Vagina (tissue), 2 donors: ENCODE measurements at regions not wholly inside any gene's neighbourhood (a gene's known extent, or its start where the extent isn't known, plus 50 kb on each side); places are given as distances from the start of the nearest gene placed in this dataset.
A peak's percentile ranks its signal among the peaks of the same experiment; 100 is the strongest.

Source experiments
- DNase-seq, 2 donors: peaks; one replicate each; pipeline ENCODE4 v3.0.0-alpha.2; 2017; ENCODE audit errors: extremely low spot score in 2 of 2
- H3K27ac ChIP-seq: fragments of 200-600 bp; sonication (generic); one replicate; pipeline ENCODE4 v1.5.1; 2019
- H3K27me3 ChIP-seq: fragments of 200-600 bp; sonication (generic); one replicate; pipeline ENCODE4 v1.5.1; 2019
- H3K36me3 ChIP-seq, 2 donors: fragments of 200-600 bp; sonication (generic); one replicate each; pipeline ENCODE4 v1.5.1; 2017 to 2019
- H3K4me1 ChIP-seq: fragments of 200-600 bp; sonication (generic); one replicate; pipeline ENCODE4 v1.5.1; 2019
- H3K4me3 ChIP-seq, 2 donors: fragments of 200-600 bp; sonication (generic); 1 replicate in 1 of 2; 2 replicates in 1 of 2; pipeline ENCODE4 v1.5.1; 2016 to 2019
- H3K9me3 ChIP-seq: fragments of 200-600 bp; sonication (generic); one replicate; pipeline ENCODE4 v1.5.1; 2019
- POLR2A ChIP-seq, 2 donors: fragments of 450-650 bp; IDR thresholded peaks; one replicate each; pipeline ENCODE4 v1.6.1; 2017; ENCODE audit warnings: antibody characterized with exemption in 2 of 2, mild to moderate bottlenecking in 2 of 2, moderate library complexity in 2 of 2
- POLR2AphosphoS5 ChIP-seq, 2 donors: sonication (generic); formaldehyde crosslinking; IDR thresholded peaks; one replicate each; pipeline ENCODE4 v1.9.0; 2017; ENCODE audit warnings: antibody characterized with exemption in 2 of 2, mild to moderate bottlenecking in 2 of 2, low read depth in 1 of 2; ENCODE audit not compliant: insufficient read depth in 1 of 2
- intact Hi-C: fragments of 100-400 bp; cut with DNase I; formaldehyde crosslinking; loops from one replicate; pipeline ENCODE4 v1.15.1; 2023
- TF ChIP-seq, protein P1 (sequence below), 3 experiments: fragments of 450-650 bp in 2 of 3; fragments of 200-600 bp in 1 of 3; sonication (generic) in 1 of 3; IDR thresholded peaks; one replicate each; pipeline ENCODE4 v1.5.1; 2017 to 2019; ENCODE audit warnings: antibody characterized with exemption in 3 of 3, mild to moderate bottlenecking in 2 of 3, moderate library complexity in 2 of 3

DNA sequence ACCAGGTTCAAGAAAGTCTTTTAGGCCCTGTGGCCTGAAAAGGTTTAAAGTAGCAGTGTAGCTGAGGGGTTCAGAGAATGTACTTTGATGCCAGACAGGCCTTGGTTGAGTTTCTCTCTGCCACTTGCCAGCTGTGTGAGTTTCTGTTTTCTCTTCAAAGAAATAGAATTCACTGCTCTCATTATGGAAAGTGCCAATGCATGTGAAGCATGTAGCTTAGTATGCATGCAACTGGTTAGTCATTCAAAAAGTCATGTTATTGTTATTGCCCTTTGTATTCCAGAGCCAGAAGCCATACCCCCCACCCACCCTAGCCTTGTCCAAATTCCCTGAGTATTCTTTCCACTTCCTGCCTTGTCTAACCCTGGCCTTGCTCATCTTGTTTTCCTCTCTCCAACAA lies 101.7 kb downstream of the ADRB2 start:
- no peak for TF ChIP-seq POLR2A (IDR thresholded peaks at IDR 0.05)
- TF ChIP-seq, protein P1, sequence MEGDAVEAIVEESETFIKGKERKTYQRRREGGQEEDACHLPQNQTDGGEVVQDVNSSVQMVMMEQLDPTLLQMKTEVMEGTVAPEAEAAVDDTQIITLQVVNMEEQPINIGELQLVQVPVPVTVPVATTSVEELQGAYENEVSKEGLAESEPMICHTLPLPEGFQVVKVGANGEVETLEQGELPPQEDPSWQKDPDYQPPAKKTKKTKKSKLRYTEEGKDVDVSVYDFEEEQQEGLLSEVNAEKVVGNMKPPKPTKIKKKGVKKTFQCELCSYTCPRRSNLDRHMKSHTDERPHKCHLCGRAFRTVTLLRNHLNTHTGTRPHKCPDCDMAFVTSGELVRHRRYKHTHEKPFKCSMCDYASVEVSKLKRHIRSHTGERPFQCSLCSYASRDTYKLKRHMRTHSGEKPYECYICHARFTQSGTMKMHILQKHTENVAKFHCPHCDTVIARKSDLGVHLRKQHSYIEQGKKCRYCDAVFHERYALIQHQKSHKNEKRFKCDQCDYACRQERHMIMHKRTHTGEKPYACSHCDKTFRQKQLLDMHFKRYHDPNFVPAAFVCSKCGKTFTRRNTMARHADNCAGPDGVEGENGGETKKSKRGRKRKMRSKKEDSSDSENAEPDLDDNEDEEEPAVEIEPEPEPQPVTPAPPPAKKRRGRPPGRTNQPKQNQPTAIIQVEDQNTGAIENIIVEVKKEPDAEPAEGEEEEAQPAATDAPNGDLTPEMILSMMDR (IDR thresholded peaks at IDR 0.05), result no peak
- TF ChIP-seq POLR2AphosphoS5 (IDR thresholded peaks at IDR 0.05; ENCODE audit: insufficient read depth in 1 of 2, low read depth in 1 of 2), result no peak
- Histone ChIP-seq H3K36me3 (no peaks in the 10 kb centered on the region), H3K27me3 (no peaks in the 10 kb centered on the region), H3K27ac (no peak overlapping the region), H3K9me3 (no peaks in the 10 kb centered on the region), H3K4me3 (no peak overlapping the region), H3K4me1 (no peaks in the 10 kb centered on the region)
- no peak for DNase-seq
- intact Hi-C loops, result no loop called here

DNA sequence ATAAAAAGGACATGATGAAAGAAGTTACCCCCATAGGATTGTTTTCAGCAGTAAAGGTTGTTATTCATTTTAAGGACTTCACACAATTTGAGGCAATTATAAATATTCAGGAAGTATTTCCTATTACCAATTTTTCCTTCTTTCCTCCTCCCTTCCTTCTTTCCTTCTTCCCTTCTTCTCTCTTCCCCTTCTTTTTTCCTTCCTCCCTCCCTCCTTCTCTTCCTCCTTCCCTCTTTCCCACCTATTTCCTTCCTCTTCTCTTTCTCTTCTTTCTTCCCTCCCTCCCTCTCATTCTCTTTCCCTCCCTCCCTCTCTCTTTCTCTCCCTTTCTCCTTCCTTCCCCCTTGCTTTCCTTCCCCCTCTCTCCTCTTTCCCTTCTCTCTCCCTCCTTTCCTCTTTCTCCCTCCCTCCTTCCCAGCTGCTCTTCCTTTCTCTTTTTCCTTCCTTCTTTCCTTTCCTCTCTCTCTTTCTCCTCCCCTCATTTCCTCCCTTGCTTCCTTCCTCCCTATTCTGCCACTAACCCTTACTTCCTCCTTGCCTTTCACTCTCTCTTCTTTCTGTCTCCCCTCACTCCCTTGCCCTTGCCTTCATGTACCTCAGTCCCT lies 105.1 kb downstream of the ADRB2 start:
- intact Hi-C loops, result no loop called here
- Histone ChIP-seq H3K27ac (no peak overlapping the region), H3K27me3 (no peaks in the 10 kb centered on the region), H3K36me3 (no peaks in the 10 kb centered on the region), H3K4me1 (no peaks in the 10 kb centered on the region), H3K9me3 (no peaks in the 10 kb centered on the region), H3K4me3 (no peak overlapping the region)
- no peak for DNase-seq
- TF ChIP-seq POLR2AphosphoS5 (IDR thresholded peaks at IDR 0.05; ENCODE audit: insufficient read depth in 1 of 2, low read depth in 1 of 2) (no peak), POLR2A (IDR thresholded peaks at IDR 0.05) (no peak)

DNA sequence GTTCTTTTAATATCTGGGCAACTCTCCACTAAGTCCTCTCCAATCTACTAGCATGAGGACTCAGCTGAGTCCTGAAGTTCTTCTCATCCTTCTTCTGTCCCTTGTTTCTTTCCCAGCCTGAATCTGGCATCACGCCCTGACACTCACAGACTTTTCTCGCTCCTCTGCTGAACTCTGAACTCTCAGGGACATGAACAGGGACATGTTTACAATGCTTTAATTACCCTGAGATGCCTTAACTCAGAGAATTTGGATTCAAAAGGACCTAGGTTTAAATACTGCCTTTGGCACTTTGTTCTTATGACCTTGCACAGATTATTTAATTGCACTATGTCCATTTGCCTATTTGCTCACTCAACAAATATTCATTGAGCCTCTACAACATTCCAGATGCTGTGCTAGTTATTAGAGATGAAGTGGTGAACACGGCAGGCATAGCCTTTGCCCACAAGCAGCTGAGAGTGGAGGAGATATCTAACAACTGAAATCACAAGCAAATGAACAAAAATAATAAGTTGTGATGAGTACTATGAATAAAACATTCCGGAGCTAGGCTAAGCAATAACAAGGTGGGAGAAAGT lies 106.0 kb downstream of the ADRB2 start:
- Histone ChIP-seq H3K27me3 (no peaks in the 10 kb centered on the region), H3K36me3 (no peaks in the 10 kb centered on the region), H3K4me1 (no peaks in the 10 kb centered on the region), H3K4me3 (no peak overlapping the region), H3K27ac (no peak overlapping the region), H3K9me3 (no peaks in the 10 kb centered on the region)
- TF ChIP-seq, protein P1 (IDR thresholded peaks at IDR 0.05), result no peak
- no peak for TF ChIP-seq POLR2AphosphoS5 (IDR thresholded peaks at IDR 0.05; ENCODE audit: insufficient read depth in 1 of 2, low read depth in 1 of 2)
- no peak for TF ChIP-seq POLR2A (IDR thresholded peaks at IDR 0.05)
- intact Hi-C loops, result no loop called here
- DNase-seq, result no peak

DNA sequence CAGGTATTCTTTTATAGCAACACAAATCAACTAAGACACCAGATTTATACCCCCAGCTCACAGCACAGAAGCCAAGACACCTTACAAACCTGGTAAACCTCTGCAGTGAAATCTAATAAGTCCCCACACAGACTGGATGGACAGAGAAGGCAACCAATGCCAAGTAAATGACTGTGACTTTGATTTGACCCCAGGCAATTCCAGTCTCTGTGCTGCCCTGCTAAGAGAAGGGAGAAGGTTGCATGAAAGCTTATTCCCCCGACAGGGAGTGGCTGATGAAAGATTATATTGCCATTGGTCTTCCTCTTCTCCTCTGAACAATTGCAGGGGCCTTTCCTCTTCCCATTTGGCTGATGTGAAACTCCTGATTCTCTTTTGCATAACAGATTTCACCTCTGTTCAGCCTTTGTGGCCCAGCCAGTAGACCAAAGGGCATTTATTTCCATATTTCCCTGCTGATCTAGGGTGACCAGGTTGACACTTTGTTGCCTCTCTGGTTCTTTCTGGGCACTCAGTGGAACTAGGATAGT lies 107.6 kb downstream of the ADRB2 start:
- Histone ChIP-seq H3K36me3 (no peaks in the 10 kb centered on the region), H3K27me3 (no peaks in the 10 kb centered on the region), H3K4me3 (no peak overlapping the region), H3K4me1 (no peaks in the 10 kb centered on the region), H3K9me3 (no peaks in the 10 kb centered on the region), H3K27ac (no peak overlapping the region)
- DNase-seq, result no peak
- TF ChIP-seq POLR2AphosphoS5 (IDR thresholded peaks at IDR 0.05; ENCODE audit: insufficient read depth in 1 of 2, low read depth in 1 of 2), result peak in 1 of 2 donors; percentile 46
- TF ChIP-seq, protein P1 (IDR thresholded peaks at IDR 0.05), result no peak
- TF ChIP-seq POLR2A (IDR thresholded peaks at IDR 0.05), result no peak
- intact Hi-C loops, result no loop called here

DNA sequence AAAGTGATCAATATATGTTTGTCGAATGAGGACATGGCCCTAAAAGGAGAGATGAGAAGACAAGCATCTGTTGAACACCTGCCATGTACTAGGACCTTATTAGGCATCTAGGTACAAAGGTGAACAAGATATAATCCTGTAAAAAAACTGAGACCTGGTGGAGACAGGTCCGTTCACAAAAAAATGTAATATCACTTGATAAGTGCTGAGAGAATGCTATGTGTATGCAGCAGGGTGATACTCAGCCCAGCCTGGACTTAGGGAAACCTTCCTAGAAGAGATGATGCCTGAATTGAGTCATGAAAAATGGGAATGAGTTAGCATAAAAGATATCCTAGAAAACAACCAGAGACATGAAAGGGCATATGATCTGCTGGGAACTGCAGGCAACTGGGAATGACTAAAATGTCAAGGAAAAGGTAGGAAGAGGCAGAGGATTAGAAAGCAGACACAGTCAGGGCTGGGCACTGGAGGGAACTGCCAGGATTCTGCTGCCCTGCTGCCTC lies 108.5 kb downstream of the ADRB2 start:
- no peak for TF ChIP-seq POLR2AphosphoS5 (IDR thresholded peaks at IDR 0.05; ENCODE audit: insufficient read depth in 1 of 2, low read depth in 1 of 2)
- no peak for TF ChIP-seq POLR2A (IDR thresholded peaks at IDR 0.05)
- TF ChIP-seq, protein P1 (IDR thresholded peaks at IDR 0.05), result no peak

More for the DNA sequence above, 108.5 kb downstream of the ADRB2 start:
- H3K9me3 ChIP-seq, result no peaks in the 10 kb centered on the region
- DNase-seq, result no peak
- H3K27ac ChIP-seq, result no peak overlapping the region
- H3K4me3 ChIP-seq, result no peak overlapping the region
- intact Hi-C loops, result no loop called here
- no peaks in the 10 kb centered on the region for H3K27me3 ChIP-seq
- H3K4me1 ChIP-seq, result peaks cover 3% of the 10 kb centered on the region
- H3K36me3 ChIP-seq, result no peaks in the 10 kb centered on the region
